ENCODE measurements at regions not wholly inside any gene's neighbourhood (a gene's known extent, or its start where the extent isn't known, plus 50 kb on each side); places are given as distances from the start of the nearest gene placed in this dataset.

- H3K4me1 ChIP-seq (ENCODE audit: control insufficient read depth in 1 of 2, insufficient read depth in 2 of 2, low read length in 2 of 2), result peaks cover 34 to 40% of the 10 kb centered on the region in 2 donors
- WGBS (ENCODE audit: insufficient coverage), result no CpG with 5 or more reads among the region's 2 CpGs
- peak overlapping the region in 1 of 3 experiments; percentile 51 for H3K4me3 ChIP-seq (replicated peaks in 1 of 3; ENCODE audit: low read depth in 2 of 3, low read length in 3 of 3)
- peak overlapping the region; percentile 46 to 63 for H3K4me3 Mint-ChIP-seq
- intact Hi-C loops (cut with micrococcal nuclease), result loop anchor here in 1 of 2 donors (5.0 kb wide), 1 partner anchor 35 kb away; no protein-coding TSS in a partner anchor
- no peaks in the 10 kb centered on the region for H4K20me1 ChIP-seq (ENCODE audit: insufficient read depth, low read length)
- no peak for TF ChIP-seq CTCF (IDR thresholded peaks at IDR 0.05)
- peak overlapping the region; percentile 70 for H2AFZ ChIP-seq (ENCODE audit: insufficient read depth, low read depth, low read length, poor library complexity, severe bottlenecking)
- H3K27me3 Mint-ChIP-seq (ENCODE audit: low read depth in 3 of 3), result no peaks in the 10 kb centered on the region
- H3K9me3 ChIP-seq (replicated peaks in 1 of 2; ENCODE audit: control insufficient read depth in 1 of 2, insufficient read depth in 1 of 2, low read length in 2 of 2), result no peaks in the 10 kb centered on the region
- no peaks in the 10 kb centered on the region for H3K36me3 ChIP-seq (replicated peaks in 1 of 2; ENCODE audit: control insufficient read depth in 1 of 2, insufficient read depth in 2 of 2, low read length in 2 of 2)
- H3K79me2 ChIP-seq (ENCODE audit: insufficient read depth, low read length), result no peaks in the 10 kb centered on the region
- H3K9me3 Mint-ChIP-seq, result peaks cover 0 to 2% (median 2%) of the 10 kb centered on the region in 7 donors
- peaks cover 38% of the 10 kb centered on the region for H3K4me1 Mint-ChIP-seq
- peak overlapping the region; percentile 87 to 92 for H3K27ac ChIP-seq (ENCODE audit: low read depth in 1 of 2, low read length in 2 of 2)
- peak in 2 of 3 donors; percentile 12 to 18 for DNase-seq
- peak overlapping the region; percentile 52 for H3K4me2 ChIP-seq (replicated peaks; ENCODE audit: extremely low read depth, low read length, poor library complexity, severe bottlenecking)
- peak overlapping the region; percentile 89 to 97 (median 95) for H3K27ac Mint-ChIP-seq
- H3K27me3 ChIP-seq (ENCODE audit: control insufficient read depth in 2 of 2, insufficient read depth in 2 of 2, low read length in 2 of 2), result no peaks in the 10 kb centered on the region
- peaks cover 0 to 3% of the 10 kb centered on the region in 2 donors for H3K36me3 Mint-ChIP-seq
- H3K9ac ChIP-seq (ENCODE audit: insufficient read depth, low read length, poor library complexity, severe bottlenecking), result peak overlapping the region; percentile 41
These were observed 127.3 kb downstream of the TMA16 start for GRCh38 chr4:163621821-163622220.

- WGBS (ENCODE audit: insufficient coverage), result 0% methylated on average over 1 of the region's 5 CpGs
- intact Hi-C loops (cut with micrococcal nuclease), result loop anchor here in 1 of 2 donors (5.0 kb wide), 1 partner anchor 35 kb away; no protein-coding TSS in a partner anchor
- H3K4me1 Mint-ChIP-seq, result peaks cover 38% of the 10 kb centered on the region
These were observed 128.0 kb downstream of the TMA16 start for GRCh38 chr4:163622379-163623035.

More at GRCh38 chr4:163622379-163623035, 128.0 kb downstream of the TMA16 start:
- H3K4me2 ChIP-seq (replicated peaks; ENCODE audit: extremely low read depth, low read length, poor library complexity, severe bottlenecking), result peak overlapping the region; percentile 52
- H3K79me2 ChIP-seq (ENCODE audit: insufficient read depth, low read length), result no peaks in the 10 kb centered on the region
- no peaks in the 10 kb centered on the region for H3K27me3 ChIP-seq (ENCODE audit: control insufficient read depth in 2 of 2, insufficient read depth in 2 of 2, low read length in 2 of 2)
- peak overlapping the region; percentile 41 for H3K9ac ChIP-seq (ENCODE audit: insufficient read depth, low read length, poor library complexity, severe bottlenecking)
- no peaks in the 10 kb centered on the region for H3K9me3 ChIP-seq (replicated peaks in 1 of 2; ENCODE audit: control insufficient read depth in 1 of 2, insufficient read depth in 1 of 2, low read length in 2 of 2)
- H3K4me1 ChIP-seq (ENCODE audit: control insufficient read depth in 1 of 2, insufficient read depth in 2 of 2, low read length in 2 of 2), result peaks cover 34 to 40% of the 10 kb centered on the region in 2 donors
- H3K36me3 ChIP-seq (replicated peaks in 1 of 2; ENCODE audit: control insufficient read depth in 1 of 2, insufficient read depth in 2 of 2, low read length in 2 of 2), result no peaks in the 10 kb centered on the region
- peak overlapping the region; percentile 89 to 97 (median 95) for H3K27ac Mint-ChIP-seq
- peak overlapping the region in 1 of 3 experiments; percentile 51 for H3K4me3 ChIP-seq (replicated peaks in 1 of 3; ENCODE audit: low read depth in 2 of 3, low read length in 3 of 3)
- peaks cover 0 to 3% of the 10 kb centered on the region in 2 donors for H3K36me3 Mint-ChIP-seq
- peak overlapping the region; percentile 87 to 92 for H3K27ac ChIP-seq (ENCODE audit: low read depth in 1 of 2, low read length in 2 of 2)
- H3K9me3 Mint-ChIP-seq, result peaks cover 0 to 2% (median 2%) of the 10 kb centered on the region in 7 donors
- peak overlapping the region; percentile 70 for H2AFZ ChIP-seq (ENCODE audit: insufficient read depth, low read depth, low read length, poor library complexity, severe bottlenecking)
- peak in 2 of 3 donors; percentile 20 to 43 for DNase-seq
- TF ChIP-seq CTCF (IDR thresholded peaks at IDR 0.05), result no peak
- H3K4me3 Mint-ChIP-seq, result peak overlapping the region; percentile 38 to 63
- no peaks in the 10 kb centered on the region for H4K20me1 ChIP-seq (ENCODE audit: insufficient read depth, low read length)
- H3K27me3 Mint-ChIP-seq (ENCODE audit: low read depth in 3 of 3), result no peaks in the 10 kb centered on the region

All from CD14-positive monocyte (primary cell).